Caco-2 (cell line): ENCODE measurements at regions not wholly inside any gene's neighbourhood (a gene's known extent, or its start where the extent isn't known, plus 50 kb on each side); places are given as distances from the start of the nearest gene placed in this dataset.

Source experiments
- BruUV-seq: library from RNA; stranded (reverse); fragments of 400-500 nt; replicated peaks from 2 replicates; lab custom pipeline; 2021; lab: Mats Ljungman, UMichigan
- CTCF ChIA-PET: fragments of 300-600 bp; sonication (Branson Sonifier 250); formaldehyde crosslinking; loops from one replicate; lab custom pipeline; 2022; ENCODE audit warnings: antibody characterized with exemption; lab: Charles Lee
- POLR2A ChIA-PET: fragments of 300-600 bp; sonication (Branson Sonifier 250); formaldehyde crosslinking; loops from one replicate; lab custom pipeline; 2022; ENCODE audit warnings: antibody characterized with exemption; lab: Charles Lee
- DNase-seq, 2 experiments: peaks; one replicate each; pipeline versions ENCODE4 v3.0.0 to v3.0.0-alpha.2; 2020 to 2022
- H3K27me3 ChIP-seq: replicated peaks from 2 replicates; pipeline ENCODE4 v1.6.0; 2011; ENCODE audit warnings: low read length; ENCODE audit not compliant: control insufficient read depth, insufficient read depth
- H3K36me3 ChIP-seq: 2 replicates; pipeline ENCODE4 v1.5.1; 2011; ENCODE audit warnings: low read length; ENCODE audit not compliant: control insufficient read depth, insufficient read depth
- H3K4me1 ChIP-seq: fragments of 250-450 bp; sonication (Bioruptor Pico); 2 replicates; pipeline ENCODE4 v1.5.1; 2020; ENCODE audit warnings: mild to moderate bottlenecking
- H3K4me3 ChIP-seq: 2 replicates; pipeline ENCODE4 v1.5.1; 2011; ENCODE audit warnings: low read depth, mild to moderate bottlenecking, control low read depth, low read length
- H3K9me3 ChIP-seq: fragments of 250-450 bp; sonication (Bioruptor Pico); 2 replicates; pipeline ENCODE4 v1.5.1; 2020; ENCODE audit warnings: mild to moderate bottlenecking, moderate library complexity
- H3K27ac Mint-ChIP-seq: one replicate; pipeline ENCODE4 v1.8.0; 2022; ENCODE audit warnings: mixed read lengths; ENCODE audit not compliant: unreplicated experiment
- H3K27me3 Mint-ChIP-seq: one replicate; pipeline ENCODE4 v1.8.0; 2022; ENCODE audit warnings: mixed read lengths; ENCODE audit not compliant: insufficient read depth, unreplicated experiment
- H3K36me3 Mint-ChIP-seq: one replicate; pipeline ENCODE4 v1.8.0; 2022; ENCODE audit warnings: mild to moderate bottlenecking, mixed read lengths; ENCODE audit not compliant: insufficient read depth, unreplicated experiment
- H3K4me1 Mint-ChIP-seq: one replicate; pipeline ENCODE4 v1.8.0; 2022; ENCODE audit warnings: low read depth, mixed read lengths; ENCODE audit not compliant: unreplicated experiment
- H3K4me3 Mint-ChIP-seq: one replicate; pipeline ENCODE4 v1.8.0; 2022; ENCODE audit warnings: mild to moderate bottlenecking, moderate library complexity, mixed read lengths; ENCODE audit not compliant: unreplicated experiment
- H3K9me3 Mint-ChIP-seq: one replicate; pipeline ENCODE4 v1.8.0; 2022; ENCODE audit warnings: mixed read lengths; ENCODE audit not compliant: unreplicated experiment
- intact Hi-C: fragments of 100-400 bp; cut with micrococcal nuclease; formaldehyde crosslinking; loops from one replicate; pipeline ENCODE4 v1.10.0; 2022; ENCODE audit not compliant: unreplicated experiment
- TF ChIP-seq, protein P1 (sequence below), 2 experiments: fragments of 200-600 bp in 1 of 2; IDR thresholded peaks; 1 replicate in 1 of 2; 2 replicates in 1 of 2; pipeline versions ENCODE4 v1.5.1 to v1.8.0; 2011 to 2022; ENCODE audit warnings: antibody characterized with exemption in 1 of 2, control low read depth in 1 of 2, inconsistent platforms in 1 of 2, low read depth in 1 of 2, low read length in 1 of 2, mild to moderate bottlenecking in 1 of 2, moderate library complexity in 1 of 2; ENCODE audit not compliant: insufficient read depth in 1 of 2, severe bottlenecking in 1 of 2, unreplicated experiment in 1 of 2

DNA sequence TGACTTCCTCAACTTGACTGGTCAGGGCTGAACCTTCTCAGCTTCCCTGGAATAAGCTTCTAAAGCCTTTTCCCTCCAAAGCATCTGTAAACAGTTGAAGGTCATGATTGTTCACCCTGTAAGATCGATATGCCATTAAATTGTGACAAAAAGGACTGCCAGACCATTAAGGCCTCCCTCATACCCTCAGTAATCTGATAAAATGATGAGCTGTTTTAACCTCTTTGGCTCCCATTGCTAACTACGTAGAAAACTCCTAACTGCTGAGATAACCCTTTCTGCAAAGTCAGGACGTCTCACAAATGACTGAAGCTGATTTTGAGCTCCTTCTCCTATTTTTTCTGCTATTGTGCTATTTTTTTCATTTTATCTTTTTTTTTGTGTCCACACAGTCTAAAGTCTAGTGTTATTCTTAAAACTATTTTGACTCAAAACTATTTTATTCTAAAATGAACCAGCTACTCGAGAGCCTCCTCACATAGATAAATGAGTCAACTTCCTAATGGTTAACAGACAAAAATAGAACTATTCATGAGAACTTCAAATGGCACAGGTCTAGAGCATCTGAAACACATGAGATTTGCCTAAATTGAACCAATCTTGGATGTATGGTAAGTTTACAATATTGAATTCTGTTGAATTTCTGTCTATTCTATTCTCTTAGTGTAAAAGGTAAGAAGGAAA, 395.6 kb upstream of the TLE4 start:
- Histone ChIP-seq H3K36me3 (no peaks in the 10 kb centered on the region), H3K27me3 (no peaks in the 10 kb centered on the region), H3K4me1 (no peaks in the 10 kb centered on the region), H3K4me3 (no peak overlapping the region), H3K9me3 (no peaks in the 10 kb centered on the region)
- Mint-ChIP-seq H3K4me1 (no peaks in the 10 kb centered on the region), H3K36me3 (no peaks in the 10 kb centered on the region), H3K4me3 (no peak overlapping the region), H3K9me3 (peaks cover under 1% of the 10 kb centered on the region), H3K27me3 (no peaks in the 10 kb centered on the region), H3K27ac (no peak overlapping the region)
- ChIA-PET POLR2A (no interaction called here), CTCF (no interaction called here)
- no TSS peak for BruUV-seq
- intact Hi-C loops: no loop called here
- no peak for DNase-seq
- TF ChIP-seq, protein P1, sequence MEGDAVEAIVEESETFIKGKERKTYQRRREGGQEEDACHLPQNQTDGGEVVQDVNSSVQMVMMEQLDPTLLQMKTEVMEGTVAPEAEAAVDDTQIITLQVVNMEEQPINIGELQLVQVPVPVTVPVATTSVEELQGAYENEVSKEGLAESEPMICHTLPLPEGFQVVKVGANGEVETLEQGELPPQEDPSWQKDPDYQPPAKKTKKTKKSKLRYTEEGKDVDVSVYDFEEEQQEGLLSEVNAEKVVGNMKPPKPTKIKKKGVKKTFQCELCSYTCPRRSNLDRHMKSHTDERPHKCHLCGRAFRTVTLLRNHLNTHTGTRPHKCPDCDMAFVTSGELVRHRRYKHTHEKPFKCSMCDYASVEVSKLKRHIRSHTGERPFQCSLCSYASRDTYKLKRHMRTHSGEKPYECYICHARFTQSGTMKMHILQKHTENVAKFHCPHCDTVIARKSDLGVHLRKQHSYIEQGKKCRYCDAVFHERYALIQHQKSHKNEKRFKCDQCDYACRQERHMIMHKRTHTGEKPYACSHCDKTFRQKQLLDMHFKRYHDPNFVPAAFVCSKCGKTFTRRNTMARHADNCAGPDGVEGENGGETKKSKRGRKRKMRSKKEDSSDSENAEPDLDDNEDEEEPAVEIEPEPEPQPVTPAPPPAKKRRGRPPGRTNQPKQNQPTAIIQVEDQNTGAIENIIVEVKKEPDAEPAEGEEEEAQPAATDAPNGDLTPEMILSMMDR (IDR thresholded peaks at IDR 0.05; ENCODE audit: insufficient read depth in 1 of 2, low read depth in 1 of 2, low read length in 1 of 2, severe bottlenecking in 1 of 2, unreplicated experiment in 1 of 2): no peak

DNA sequence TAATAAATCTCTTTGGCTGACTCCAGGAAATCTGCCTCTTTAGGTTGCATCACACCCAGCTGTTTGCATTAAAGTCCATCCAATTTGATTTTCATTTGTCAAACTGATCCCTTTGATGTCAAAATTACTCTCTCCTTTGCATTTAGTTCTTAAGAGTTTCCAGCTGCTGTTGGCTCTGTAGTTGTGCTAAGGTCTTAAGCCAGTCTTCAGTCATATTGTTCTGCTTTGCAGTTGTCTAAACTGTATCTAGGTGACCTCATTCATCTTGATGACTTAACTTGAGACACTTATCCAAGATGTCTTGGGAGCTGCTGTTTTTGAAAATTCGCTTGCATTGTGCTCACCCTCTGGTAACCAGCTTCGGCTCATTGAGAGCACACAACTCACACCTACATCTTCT, 386.9 kb upstream of the TLE4 start:
- no peak for DNase-seq
- TF ChIP-seq, protein P1 (IDR thresholded peaks at IDR 0.05; ENCODE audit: insufficient read depth in 1 of 2, low read depth in 1 of 2, low read length in 1 of 2, severe bottlenecking in 1 of 2, unreplicated experiment in 1 of 2): no peak
- H3K4me3 ChIP-seq: no peak overlapping the region
- no peaks in the 10 kb centered on the region for H3K9me3 Mint-ChIP-seq
- BruUV-seq: no TSS peak
- no peaks in the 10 kb centered on the region for H3K4me1 Mint-ChIP-seq
- peaks cover 4% of the 10 kb centered on the region for H3K27me3 Mint-ChIP-seq
- POLR2A ChIA-PET: no interaction called here
- H3K9me3 ChIP-seq: no peaks in the 10 kb centered on the region
- CTCF ChIA-PET: no interaction called here
- H3K36me3 Mint-ChIP-seq: no peaks in the 10 kb centered on the region
- intact Hi-C loops: no loop called here
- H3K4me3 Mint-ChIP-seq: no peak overlapping the region
- H3K4me1 ChIP-seq: no peaks in the 10 kb centered on the region
- no peak overlapping the region for H3K27ac Mint-ChIP-seq
- H3K27me3 ChIP-seq: no peaks in the 10 kb centered on the region
- no peaks in the 10 kb centered on the region for H3K36me3 ChIP-seq

DNA sequence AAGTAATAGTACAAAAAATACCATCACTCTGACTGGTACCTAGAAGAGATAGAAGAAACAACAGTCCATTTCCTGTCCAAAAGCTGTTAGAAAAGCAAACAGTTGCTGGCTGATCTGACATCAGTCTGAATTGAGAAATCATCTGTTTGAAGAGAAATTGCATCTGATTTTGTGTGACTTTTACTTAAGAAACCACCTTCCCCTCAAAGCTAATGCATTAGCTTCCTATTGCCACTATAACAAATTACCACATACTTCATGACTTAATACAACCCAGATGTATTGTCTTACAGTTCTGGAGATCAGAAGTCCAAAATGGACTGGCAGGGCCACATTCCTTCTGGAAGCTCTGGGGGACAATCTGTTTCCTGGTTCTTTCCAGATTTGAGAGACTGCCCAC, 385.9 kb upstream of the TLE4 start:
- H3K4me3 ChIP-seq: no peak overlapping the region
- intact Hi-C loops: no loop called here
- H3K4me1 ChIP-seq: no peaks in the 10 kb centered on the region
- TF ChIP-seq, protein P1 (IDR thresholded peaks at IDR 0.05; ENCODE audit: insufficient read depth in 1 of 2, low read depth in 1 of 2, low read length in 1 of 2, severe bottlenecking in 1 of 2, unreplicated experiment in 1 of 2): no peak
- POLR2A ChIA-PET: no interaction called here
- H3K27me3 Mint-ChIP-seq: peaks cover 4% of the 10 kb centered on the region
- H3K27me3 ChIP-seq: no peaks in the 10 kb centered on the region
- no peaks in the 10 kb centered on the region for H3K9me3 ChIP-seq
- no peaks in the 10 kb centered on the region for H3K36me3 Mint-ChIP-seq
- no TSS peak for BruUV-seq
- CTCF ChIA-PET: no interaction called here
- no peaks in the 10 kb centered on the region for H3K9me3 Mint-ChIP-seq
- no peaks in the 10 kb centered on the region for H3K36me3 ChIP-seq
- DNase-seq: no peak
- no peaks in the 10 kb centered on the region for H3K4me1 Mint-ChIP-seq
- no peak overlapping the region for H3K27ac Mint-ChIP-seq
- no peak overlapping the region for H3K4me3 Mint-ChIP-seq
